SU-DHL-6 (cell line): ENCODE measurements at regions not wholly inside any gene's neighbourhood (a gene's known extent, or its start where the extent isn't known, plus 50 kb on each side); places are given as distances from the start of the nearest gene placed in this dataset.

Experiments
- CTCF ChIP-seq: fragments of 200-600 bp; sonication (generic); IDR thresholded peaks from one replicate; pipeline ENCODE4 v1.5.1; 2017; ENCODE audit warnings: antibody characterized with exemption, mild to moderate bottlenecking, low read length, moderate library complexity; ENCODE audit not compliant: insufficient read depth, poor library complexity, severe bottlenecking
- EZH2phosphoT487 ChIP-seq: fragments of 200-600 bp; sonication (generic), shearing (Covaris generic); conservative IDR thresholded peaks from 2 replicates; pipeline ENCODE4 v1.6.1; 2018; ENCODE audit warnings: mild to moderate bottlenecking, antibody characterized with exemption, low read length, moderate library complexity, mixed read lengths

GRCh38 chr5:159736844-159737243 lies 179.4 kb upstream of the ADRA1B start:
- TF ChIP-seq CTCF (no peak), EZH2phosphoT487 (no peak)
